SJSA1 (cell line): ENCODE measurements at regions not wholly inside any gene's neighbourhood (a gene's known extent, or its start where the extent isn't known, plus 50 kb on each side); places are given as distances from the start of the nearest gene placed in this dataset.
A peak's percentile ranks its signal among the peaks of the same experiment; 100 is the strongest.

Source experiments
- DNase-seq, 2 experiments: peaks; one replicate each; pipeline ENCODE4 v3.0.0-alpha.2; 2015 to 2020; ENCODE audit warnings: low spot score in 2 of 2, low read depth in 1 of 2
- H3K27ac ChIP-seq: fragments of 250-450 bp; sonication (Bioruptor Pico); 2 replicates; pipeline ENCODE4 v1.5.1; 2020; ENCODE audit warnings: mild to moderate bottlenecking, moderate library complexity
- H3K27me3 ChIP-seq: fragments of 250-450 bp; sonication (Bioruptor Pico); replicated peaks from 2 replicates; pipeline ENCODE4 v1.5.1; 2020; ENCODE audit warnings: mild to moderate bottlenecking, moderate library complexity
- H3K36me3 ChIP-seq: fragments of 250-450 bp; sonication (Bioruptor Pico); 2 replicates; pipeline ENCODE4 v1.5.1; 2020; ENCODE audit warnings: mild to moderate bottlenecking
- H3K4me1 ChIP-seq: fragments of 250-450 bp; sonication (Bioruptor Pico); replicated peaks from 2 replicates; pipeline ENCODE4 v1.6.1; 2021; ENCODE audit warnings: mild to moderate bottlenecking
- H3K4me3 ChIP-seq: fragments of 250-450 bp; sonication (Bioruptor Pico); 2 replicates; pipeline ENCODE4 v1.5.1; 2020; ENCODE audit warnings: mild to moderate bottlenecking
- H3K9me3 ChIP-seq: fragments of 250-450 bp; sonication (Bioruptor Pico); replicated peaks from 2 replicates; pipeline ENCODE4 v1.5.1; 2020; ENCODE audit warnings: mild to moderate bottlenecking

GRCh38 chr3:159560214-159560979, 428.2 kb upstream of the IL12A start:
- Histone ChIP-seq H3K36me3 (no peaks in the 10 kb centered on the region), H3K9me3 (no peaks in the 10 kb centered on the region), H3K27ac (no peak overlapping the region), H3K27me3 (no peaks in the 10 kb centered on the region), H3K4me3 (no peak overlapping the region), H3K4me1 (no peaks in the 10 kb centered on the region)
- DNase-seq: no peak

- no peaks in the 10 kb centered on the region for H3K4me1 ChIP-seq
- H3K27me3 ChIP-seq: no peaks in the 10 kb centered on the region
- H3K9me3 ChIP-seq: no peaks in the 10 kb centered on the region
- H3K36me3 ChIP-seq: no peaks in the 10 kb centered on the region
- DNase-seq: no peak
- H3K4me3 ChIP-seq: no peak overlapping the region
- no peak overlapping the region for H3K27ac ChIP-seq
Measured at GRCh38 chr3:159565313-159565712, 423.3 kb upstream of the IL12A start.

- Histone ChIP-seq H3K4me1 (peaks cover 14% of the 10 kb centered on the region), H3K4me3 (no peak overlapping the region), H3K9me3 (no peaks in the 10 kb centered on the region), H3K27ac (no peak overlapping the region), H3K27me3 (0 out of 2 replicates have a peak, but pooled peaks cover 11% of the 10 kb centered on the region), H3K36me3 (no peaks in the 10 kb centered on the region)
- peak in 1 of 2 experiments; percentile 15 for DNase-seq
Measured at GRCh38 chr3:159583662-159584061, 405.0 kb upstream of the IL12A start.

- Histone ChIP-seq H3K9me3 (no peaks in the 10 kb centered on the region), H3K36me3 (no peaks in the 10 kb centered on the region), H3K27ac (no peak overlapping the region), H3K4me1 (peaks cover 14% of the 10 kb centered on the region), H3K4me3 (no peak overlapping the region), H3K27me3 (0 out of 2 replicates have a peak, but pooled peaks cover 13% of the 10 kb centered on the region)
- DNase-seq: peak in 1 of 2 experiments; percentile 38
Measured at GRCh38 chr3:159584421-159584820, 404.2 kb upstream of the IL12A start.

DNA sequence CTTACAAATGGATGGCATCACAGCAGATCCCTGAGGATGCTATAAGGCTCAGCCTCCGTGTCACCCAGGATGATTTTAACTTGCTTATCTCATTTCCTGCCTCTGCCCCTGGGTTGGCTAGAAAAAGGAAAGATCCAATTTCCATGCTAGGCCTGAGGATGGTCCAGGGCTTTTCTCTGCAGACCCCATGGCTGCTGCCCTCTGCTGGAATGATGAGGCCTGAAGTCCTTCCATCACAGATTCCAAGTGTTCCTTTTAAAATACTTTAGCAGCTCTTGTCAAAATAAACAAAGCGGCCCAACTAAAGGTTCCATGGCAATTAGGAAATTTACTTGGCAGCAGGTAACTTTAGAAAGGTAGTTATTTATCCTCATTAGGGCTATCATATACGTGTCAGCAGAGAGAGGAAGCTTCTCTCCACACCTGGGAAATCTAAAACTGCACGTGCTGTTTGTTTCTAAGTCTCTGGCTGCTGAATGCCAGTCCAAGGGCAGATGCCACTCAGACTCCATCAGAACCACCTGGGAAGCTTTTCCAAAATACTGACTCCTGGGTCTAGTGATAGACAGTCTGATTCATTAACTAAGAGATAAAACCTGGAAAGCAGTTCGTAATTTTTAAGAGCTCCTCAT, 401.9 kb upstream of the IL12A start:
- H3K4me1 ChIP-seq: peaks cover 14% of the 10 kb centered on the region
- peak in 1 of 2 experiments; percentile 28 for DNase-seq
- H3K27ac ChIP-seq: no peak overlapping the region
- H3K27me3 ChIP-seq: 0 out of 2 replicates have a peak, but pooled peaks cover 14% of the 10 kb centered on the region
- no peak overlapping the region for H3K4me3 ChIP-seq
- H3K36me3 ChIP-seq: no peaks in the 10 kb centered on the region
- H3K9me3 ChIP-seq: no peaks in the 10 kb centered on the region

GRCh38 chr3:159593927-159594605, 394.6 kb upstream of the IL12A start:
- Histone ChIP-seq H3K4me3 (no peak overlapping the region), H3K27ac (no peak overlapping the region), H3K9me3 (no peaks in the 10 kb centered on the region), H3K4me1 (no peaks in the 10 kb centered on the region), H3K27me3 (0 out of 2 replicates have a peak, but pooled peaks cover 3% of the 10 kb centered on the region), H3K36me3 (no peaks in the 10 kb centered on the region)
- DNase-seq: no peak

DNA sequence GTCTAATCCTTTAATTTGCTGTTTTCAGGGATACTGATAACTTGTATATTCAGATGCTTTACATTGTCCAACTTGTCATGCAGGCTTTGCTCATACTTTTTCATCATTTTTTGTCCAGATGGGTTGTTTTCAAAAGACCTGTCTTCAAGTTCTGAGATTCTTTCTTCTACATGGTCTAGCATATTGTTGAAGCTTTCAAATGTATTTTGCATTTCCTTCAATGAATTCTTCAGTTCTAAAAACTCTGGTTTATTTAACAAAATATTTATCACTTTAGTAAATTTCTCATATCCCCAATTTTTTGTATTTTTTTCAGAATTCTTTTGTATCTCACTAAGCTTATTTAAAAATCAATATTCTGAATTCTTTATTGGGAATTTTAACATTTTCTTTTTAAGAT, 388.3 kb upstream of the IL12A start:
- H3K9me3 ChIP-seq: 0 out of 2 replicates have a peak, but pooled peaks cover 2% of the 10 kb centered on the region
- no peaks in the 10 kb centered on the region for H3K36me3 ChIP-seq
- no peak for DNase-seq
- H3K4me1 ChIP-seq: no peaks in the 10 kb centered on the region
- no peaks in the 10 kb centered on the region for H3K27me3 ChIP-seq
- no peak overlapping the region for H3K4me3 ChIP-seq
- H3K27ac ChIP-seq: no peak overlapping the region

GRCh38 chr3:159604151-159604581, 384.5 kb upstream of the IL12A start:
- Histone ChIP-seq H3K27me3 (no peaks in the 10 kb centered on the region), H3K27ac (no peak overlapping the region), H3K9me3 (0 out of 2 replicates have a peak, but pooled peaks cover 2% of the 10 kb centered on the region), H3K36me3 (no peaks in the 10 kb centered on the region), H3K4me1 (peaks cover 2% of the 10 kb centered on the region), H3K4me3 (no peak overlapping the region)
- DNase-seq: no peak

DNA sequence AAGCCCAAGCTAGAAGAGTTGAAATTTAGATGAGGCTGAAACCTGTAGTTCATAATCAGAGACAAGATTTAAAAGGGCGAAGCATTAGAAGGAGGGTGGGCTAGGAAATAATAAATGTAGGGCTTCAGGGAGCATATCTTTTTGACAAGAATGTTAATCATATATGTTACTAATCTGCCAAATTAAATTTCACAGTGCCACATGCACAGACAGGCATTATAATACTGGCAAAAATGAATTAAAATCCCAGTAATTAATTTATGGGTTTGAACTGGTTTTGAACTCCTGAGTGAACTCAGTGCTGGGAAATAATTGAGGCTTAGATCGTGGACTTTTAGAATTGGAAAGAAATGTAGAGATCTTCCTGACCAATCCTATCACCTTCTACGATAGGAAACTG, 383.5 kb upstream of the IL12A start:
- H3K9me3 ChIP-seq: 0 out of 2 replicates have a peak, but pooled peaks cover 2% of the 10 kb centered on the region
- no peak overlapping the region for H3K27ac ChIP-seq
- H3K4me1 ChIP-seq: peaks cover 9% of the 10 kb centered on the region
- H3K36me3 ChIP-seq: no peaks in the 10 kb centered on the region
- H3K4me3 ChIP-seq: no peak overlapping the region
- no peak for DNase-seq
- H3K27me3 ChIP-seq: no peaks in the 10 kb centered on the region

GRCh38 chr3:159605776-159606175, 382.9 kb upstream of the IL12A start:
- no peak for DNase-seq
- H3K27me3 ChIP-seq: no peaks in the 10 kb centered on the region
- H3K27ac ChIP-seq: no peak overlapping the region
- no peaks in the 10 kb centered on the region for H3K36me3 ChIP-seq
- no peak overlapping the region for H3K4me3 ChIP-seq
- H3K9me3 ChIP-seq: 0 out of 2 replicates have a peak, but pooled peaks cover 2% of the 10 kb centered on the region
- H3K4me1 ChIP-seq: peaks cover 9% of the 10 kb centered on the region

GRCh38 chr3:159607856-159608255, 380.8 kb upstream of the IL12A start:
- H3K4me1 ChIP-seq: peaks cover 9% of the 10 kb centered on the region
- no peaks in the 10 kb centered on the region for H3K36me3 ChIP-seq
- no peak overlapping the region for H3K4me3 ChIP-seq
- no peak overlapping the region for H3K27ac ChIP-seq
- DNase-seq: no peak
- no peaks in the 10 kb centered on the region for H3K27me3 ChIP-seq
- no peaks in the 10 kb centered on the region for H3K9me3 ChIP-seq

- H3K4me1 ChIP-seq: peaks cover 9% of the 10 kb centered on the region
- H3K36me3 ChIP-seq: no peaks in the 10 kb centered on the region
- no peak overlapping the region for H3K27ac ChIP-seq
- H3K9me3 ChIP-seq: no peaks in the 10 kb centered on the region
- H3K27me3 ChIP-seq: no peaks in the 10 kb centered on the region
- DNase-seq: no peak
- H3K4me3 ChIP-seq: no peak overlapping the region
Measured at GRCh38 chr3:159608311-159608710, 380.3 kb upstream of the IL12A start.

- Histone ChIP-seq H3K9me3 (no peaks in the 10 kb centered on the region), H3K36me3 (no peaks in the 10 kb centered on the region), H3K27me3 (no peaks in the 10 kb centered on the region), H3K27ac (no peak overlapping the region), H3K4me3 (no peak overlapping the region), H3K4me1 (peaks cover 9% of the 10 kb centered on the region)
- DNase-seq: no peak
Measured at GRCh38 chr3:159609625-159610024, 379.0 kb upstream of the IL12A start.
